ENCODE measurements at regions not wholly inside any gene's neighbourhood (a gene's known extent, or its start where the extent isn't known, plus 50 kb on each side); places are given as distances from the start of the nearest gene placed in this dataset.

DNA sequence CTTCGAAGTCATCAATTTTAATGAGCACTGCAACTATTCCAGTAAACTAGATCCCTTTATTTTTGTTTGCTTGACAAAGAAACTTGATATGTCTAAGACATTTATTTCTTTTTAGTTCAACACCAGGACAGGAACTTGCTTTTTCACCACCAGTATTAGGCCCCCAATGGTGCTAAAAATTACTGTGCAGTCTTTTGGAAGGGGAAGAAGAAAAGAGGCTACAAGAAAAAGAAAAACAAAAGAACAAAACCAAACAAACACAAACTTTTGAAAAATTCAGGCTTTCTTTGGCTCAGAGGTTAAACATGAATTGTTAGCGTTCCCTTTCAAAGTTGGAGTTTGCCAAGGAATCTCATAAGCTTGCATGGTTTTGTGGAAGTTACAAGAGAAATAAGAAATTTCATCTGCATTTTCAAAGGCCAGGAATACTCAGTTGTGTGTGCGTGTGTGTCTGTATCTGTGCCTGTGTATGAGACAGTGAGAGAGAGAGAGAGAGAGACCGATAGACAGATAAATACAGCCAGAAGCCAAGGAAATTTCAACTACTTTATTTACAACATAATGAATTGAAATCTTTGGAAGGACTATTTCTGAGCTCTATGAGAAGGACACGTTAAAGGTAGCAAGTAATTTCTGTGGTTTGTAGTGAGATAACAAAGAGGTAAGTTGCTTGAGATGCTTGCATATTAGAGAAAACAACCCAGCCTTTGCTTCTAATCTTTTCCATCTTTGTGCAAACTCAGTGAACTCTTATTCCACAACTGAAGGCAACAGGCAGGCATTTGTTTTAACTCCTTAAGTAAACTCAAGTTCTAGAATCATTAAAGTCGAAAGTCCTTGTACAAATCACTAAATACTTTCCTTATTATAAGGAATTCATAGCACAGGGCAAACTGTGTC, 171.0 kb upstream of the CITED2 start (continued):
- TF ChIP-seq, protein P1, sequence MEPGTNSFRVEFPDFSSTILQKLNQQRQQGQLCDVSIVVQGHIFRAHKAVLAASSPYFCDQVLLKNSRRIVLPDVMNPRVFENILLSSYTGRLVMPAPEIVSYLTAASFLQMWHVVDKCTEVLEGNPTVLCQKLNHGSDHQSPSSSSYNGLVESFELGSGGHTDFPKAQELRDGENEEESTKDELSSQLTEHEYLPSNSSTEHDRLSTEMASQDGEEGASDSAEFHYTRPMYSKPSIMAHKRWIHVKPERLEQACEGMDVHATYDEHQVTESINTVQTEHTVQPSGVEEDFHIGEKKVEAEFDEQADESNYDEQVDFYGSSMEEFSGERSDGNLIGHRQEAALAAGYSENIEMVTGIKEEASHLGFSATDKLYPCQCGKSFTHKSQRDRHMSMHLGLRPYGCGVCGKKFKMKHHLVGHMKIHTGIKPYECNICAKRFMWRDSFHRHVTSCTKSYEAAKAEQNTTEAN (CRISPR knock-in tag; IDR thresholded peaks at IDR 0.05) = no peak
- TF ChIP-seq PCBP1 (IDR thresholded peaks at IDR 0.05; ENCODE audit: low read depth, low read length, poor library complexity, severe bottlenecking) (no peak), PHB (CRISPR knock-in tag; IDR thresholded peaks at IDR 0.05) (no peak), PTTG1 (tag; IDR thresholded peaks at IDR 0.05; ENCODE audit: low read depth) (no peak), ZNF124 (CRISPR knock-in tag; IDR thresholded peaks at IDR 0.05) (no peak), KDM1A (IDR thresholded peaks at IDR 0.05) (no peak), ZNF780A (CRISPR knock-in tag; IDR thresholded peaks at IDR 0.05) (no peak), ZNF232 (CRISPR knock-in tag; IDR thresholded peaks at IDR 0.05) (no peak), ZNF707 (CRISPR knock-in tag; conservative IDR thresholded peaks at IDR 0.05) (no peak)
- TF ChIP-seq, protein P2, sequence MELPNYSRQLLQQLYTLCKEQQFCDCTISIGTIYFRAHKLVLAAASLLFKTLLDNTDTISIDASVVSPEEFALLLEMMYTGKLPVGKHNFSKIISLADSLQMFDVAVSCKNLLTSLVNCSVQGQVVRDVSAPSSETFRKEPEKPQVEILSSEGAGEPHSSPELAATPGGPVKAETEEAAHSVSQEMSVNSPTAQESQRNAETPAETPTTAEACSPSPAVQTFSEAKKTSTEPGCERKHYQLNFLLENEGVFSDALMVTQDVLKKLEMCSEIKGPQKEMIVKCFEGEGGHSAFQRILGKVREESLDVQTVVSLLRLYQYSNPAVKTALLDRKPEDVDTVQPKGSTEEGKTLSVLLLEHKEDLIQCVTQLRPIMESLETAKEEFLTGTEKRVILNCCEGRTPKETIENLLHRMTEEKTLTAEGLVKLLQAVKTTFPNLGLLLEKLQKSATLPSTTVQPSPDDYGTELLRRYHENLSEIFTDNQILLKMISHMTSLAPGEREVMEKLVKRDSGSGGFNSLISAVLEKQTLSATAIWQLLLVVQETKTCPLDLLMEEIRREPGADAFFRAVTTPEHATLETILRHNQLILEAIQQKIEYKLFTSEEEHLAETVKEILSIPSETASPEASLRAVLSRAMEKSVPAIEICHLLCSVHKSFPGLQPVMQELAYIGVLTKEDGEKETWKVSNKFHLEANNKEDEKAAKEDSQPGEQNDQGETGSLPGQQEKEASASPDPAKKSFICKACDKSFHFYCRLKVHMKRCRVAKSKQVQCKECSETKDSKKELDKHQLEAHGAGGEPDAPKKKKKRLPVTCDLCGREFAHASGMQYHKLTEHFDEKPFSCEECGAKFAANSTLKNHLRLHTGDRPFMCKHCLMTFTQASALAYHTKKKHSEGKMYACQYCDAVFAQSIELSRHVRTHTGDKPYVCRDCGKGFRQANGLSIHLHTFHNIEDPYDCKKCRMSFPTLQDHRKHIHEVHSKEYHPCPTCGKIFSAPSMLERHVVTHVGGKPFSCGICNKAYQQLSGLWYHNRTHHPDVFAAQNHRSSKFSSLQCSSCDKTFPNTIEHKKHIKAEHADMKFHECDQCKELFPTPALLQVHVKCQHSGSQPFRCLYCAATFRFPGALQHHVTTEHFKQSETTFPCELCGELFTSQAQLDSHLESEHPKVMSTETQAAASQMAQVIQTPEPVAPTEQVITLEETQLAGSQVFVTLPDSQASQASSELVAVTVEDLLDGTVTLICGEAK (IDR thresholded peaks at IDR 0.05) = peak; percentile 58; the same call in 1 of the 2 replicates
- TF ChIP-seq, protein P2 (CRISPR knock-in tag; IDR thresholded peaks at IDR 0.05) = no peak
- TF ChIP-seq, protein P3, sequence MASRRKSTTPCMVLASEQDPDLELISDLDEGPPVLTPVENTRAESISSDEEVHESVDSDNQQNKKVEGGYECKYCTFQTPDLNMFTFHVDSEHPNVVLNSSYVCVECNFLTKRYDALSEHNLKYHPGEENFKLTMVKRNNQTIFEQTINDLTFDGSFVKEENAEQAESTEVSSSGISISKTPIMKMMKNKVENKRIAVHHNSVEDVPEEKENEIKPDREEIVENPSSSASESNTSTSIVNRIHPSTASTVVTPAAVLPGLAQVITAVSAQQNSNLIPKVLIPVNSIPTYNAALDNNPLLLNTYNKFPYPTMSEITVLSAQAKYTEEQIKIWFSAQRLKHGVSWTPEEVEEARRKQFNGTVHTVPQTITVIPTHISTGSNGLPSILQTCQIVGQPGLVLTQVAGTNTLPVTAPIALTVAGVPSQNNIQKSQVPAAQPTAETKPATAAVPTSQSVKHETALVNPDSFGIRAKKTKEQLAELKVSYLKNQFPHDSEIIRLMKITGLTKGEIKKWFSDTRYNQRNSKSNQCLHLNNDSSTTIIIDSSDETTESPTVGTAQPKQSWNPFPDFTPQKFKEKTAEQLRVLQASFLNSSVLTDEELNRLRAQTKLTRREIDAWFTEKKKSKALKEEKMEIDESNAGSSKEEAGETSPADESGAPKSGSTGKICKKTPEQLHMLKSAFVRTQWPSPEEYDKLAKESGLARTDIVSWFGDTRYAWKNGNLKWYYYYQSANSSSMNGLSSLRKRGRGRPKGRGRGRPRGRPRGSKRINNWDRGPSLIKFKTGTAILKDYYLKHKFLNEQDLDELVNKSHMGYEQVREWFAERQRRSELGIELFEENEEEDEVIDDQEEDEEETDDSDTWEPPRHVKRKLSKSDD (conservative IDR thresholded peaks at IDR 0.05; ENCODE audit: low read length) = no peak
- TF ChIP-seq, protein P4, sequence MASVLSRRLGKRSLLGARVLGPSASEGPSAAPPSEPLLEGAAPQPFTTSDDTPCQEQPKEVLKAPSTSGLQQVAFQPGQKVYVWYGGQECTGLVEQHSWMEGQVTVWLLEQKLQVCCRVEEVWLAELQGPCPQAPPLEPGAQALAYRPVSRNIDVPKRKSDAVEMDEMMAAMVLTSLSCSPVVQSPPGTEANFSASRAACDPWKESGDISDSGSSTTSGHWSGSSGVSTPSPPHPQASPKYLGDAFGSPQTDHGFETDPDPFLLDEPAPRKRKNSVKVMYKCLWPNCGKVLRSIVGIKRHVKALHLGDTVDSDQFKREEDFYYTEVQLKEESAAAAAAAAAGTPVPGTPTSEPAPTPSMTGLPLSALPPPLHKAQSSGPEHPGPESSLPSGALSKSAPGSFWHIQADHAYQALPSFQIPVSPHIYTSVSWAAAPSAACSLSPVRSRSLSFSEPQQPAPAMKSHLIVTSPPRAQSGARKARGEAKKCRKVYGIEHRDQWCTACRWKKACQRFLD (CRISPR knock-in tag; IDR thresholded peaks at IDR 0.05) = no peak

All from K562 (cell line).